Suprapubic skin (tissue), 4 donors: ENCODE measurements at regions not wholly inside any gene's neighbourhood (a gene's known extent, or its start where the extent isn't known, plus 50 kb on each side); places are given as distances from the start of the nearest gene placed in this dataset.

ENCODE experiments used
- DNase-seq, 2 donors: peaks; one replicate each; pipeline ENCODE4 v3.0.0-alpha.2; 2019; ENCODE audit warnings: low spot score in 2 of 2
- H3K27ac ChIP-seq: fragments of 200-600 bp; sonication (generic); one replicate; pipeline ENCODE4 v1.5.1; 2019
- H3K27me3 ChIP-seq: fragments of 200-600 bp; sonication (generic); one replicate; pipeline ENCODE4 v1.5.1; 2019
- H3K36me3 ChIP-seq: fragments of 200-600 bp; sonication (generic); one replicate; pipeline ENCODE4 v1.5.1; 2019
- H3K4me1 ChIP-seq: fragments of 200-600 bp; sonication (generic); one replicate; pipeline ENCODE4 v1.5.1; 2019
- H3K4me3 ChIP-seq: fragments of 200-600 bp; sonication (generic); one replicate; pipeline ENCODE4 v1.5.1; 2019; ENCODE audit warnings: mild to moderate bottlenecking
- H3K9me3 ChIP-seq: fragments of 200-600 bp; sonication (generic); one replicate; pipeline ENCODE4 v1.5.1; 2019
- EP300 ChIP-seq: sonication (generic); formaldehyde crosslinking; IDR thresholded peaks from one replicate; pipeline ENCODE4 v1.6.1; 2017; ENCODE audit warnings: antibody characterized with exemption
- POLR2A ChIP-seq, 2 donors: fragments of 450-650 bp; IDR thresholded peaks; one replicate each; pipeline ENCODE4 v1.6.1; 2017; ENCODE audit warnings: antibody characterized with exemption in 2 of 2, mild to moderate bottlenecking in 2 of 2, moderate library complexity in 2 of 2
- POLR2AphosphoS5 ChIP-seq, 3 donors: sonication (generic); formaldehyde crosslinking; IDR thresholded peaks; one replicate each; pipeline ENCODE4 v1.6.1; 2017; ENCODE audit warnings: antibody characterized with exemption in 3 of 3
- WGBS: methylation state at CpG from one replicate; pipeline ENCODE4 v1.1.5; 2018; 5-methylcytosine and 5-hydroxymethylcytosine counted together
- TF ChIP-seq, protein P1 (sequence below), 2 donors: fragments of 200-600 bp in 1 of 2; fragments of 450-650 bp in 1 of 2; sonication (generic) in 1 of 2; IDR thresholded peaks; one replicate each; pipeline ENCODE4 v1.5.1; 2016 to 2019; ENCODE audit warnings: antibody characterized with exemption in 2 of 2, mild to moderate bottlenecking in 1 of 2, moderate library complexity in 1 of 2

DNA sequence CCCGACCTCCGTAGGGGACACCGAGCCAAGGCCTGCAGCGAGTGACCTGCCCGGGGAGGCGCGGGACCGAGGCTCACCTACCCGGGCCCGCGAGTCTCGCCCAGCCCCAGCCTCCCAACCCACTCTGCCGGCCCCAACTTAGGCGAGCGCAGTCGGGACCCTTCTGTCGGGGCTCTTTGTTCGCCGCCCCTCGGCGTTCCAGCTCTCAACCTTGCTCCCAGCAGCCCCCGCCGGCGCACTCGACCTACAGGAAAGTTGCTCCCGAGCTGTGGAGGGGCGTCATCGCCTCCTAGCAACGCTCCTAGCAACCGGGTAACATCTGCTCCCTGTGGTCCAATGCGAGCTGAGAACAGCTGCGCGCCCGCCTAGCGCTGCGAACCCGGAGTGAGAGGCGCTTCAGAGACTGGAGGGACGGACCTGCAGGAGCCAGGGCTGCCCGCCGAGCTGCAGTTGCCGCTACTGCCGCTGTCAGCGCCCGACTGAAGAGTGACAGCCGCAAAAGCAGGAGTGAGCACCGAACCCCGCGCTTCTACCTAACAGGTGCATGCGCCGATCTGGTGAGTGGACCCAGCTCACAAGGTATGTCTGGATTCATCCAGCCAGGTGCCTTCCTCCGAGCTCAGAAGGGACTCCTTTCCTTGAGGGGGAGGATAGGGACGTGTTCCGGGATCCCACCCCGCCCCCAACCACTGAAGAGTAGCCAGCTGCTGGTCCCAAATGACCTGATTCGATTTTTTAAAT is 355.0 kb downstream of the SNAPC1 start:
- Histone ChIP-seq H3K9me3 (no peaks in the 10 kb centered on the region), H3K4me1 (peaks cover 16% of the 10 kb centered on the region), H3K36me3 (no peaks in the 10 kb centered on the region), H3K27me3 (peaks cover 65% of the 10 kb centered on the region), H3K27ac (no peak overlapping the region), H3K4me3 (peak overlapping the region; percentile 37)
- TF ChIP-seq POLR2AphosphoS5 (IDR thresholded peaks at IDR 0.05), result no peak
- TF ChIP-seq, protein P1, sequence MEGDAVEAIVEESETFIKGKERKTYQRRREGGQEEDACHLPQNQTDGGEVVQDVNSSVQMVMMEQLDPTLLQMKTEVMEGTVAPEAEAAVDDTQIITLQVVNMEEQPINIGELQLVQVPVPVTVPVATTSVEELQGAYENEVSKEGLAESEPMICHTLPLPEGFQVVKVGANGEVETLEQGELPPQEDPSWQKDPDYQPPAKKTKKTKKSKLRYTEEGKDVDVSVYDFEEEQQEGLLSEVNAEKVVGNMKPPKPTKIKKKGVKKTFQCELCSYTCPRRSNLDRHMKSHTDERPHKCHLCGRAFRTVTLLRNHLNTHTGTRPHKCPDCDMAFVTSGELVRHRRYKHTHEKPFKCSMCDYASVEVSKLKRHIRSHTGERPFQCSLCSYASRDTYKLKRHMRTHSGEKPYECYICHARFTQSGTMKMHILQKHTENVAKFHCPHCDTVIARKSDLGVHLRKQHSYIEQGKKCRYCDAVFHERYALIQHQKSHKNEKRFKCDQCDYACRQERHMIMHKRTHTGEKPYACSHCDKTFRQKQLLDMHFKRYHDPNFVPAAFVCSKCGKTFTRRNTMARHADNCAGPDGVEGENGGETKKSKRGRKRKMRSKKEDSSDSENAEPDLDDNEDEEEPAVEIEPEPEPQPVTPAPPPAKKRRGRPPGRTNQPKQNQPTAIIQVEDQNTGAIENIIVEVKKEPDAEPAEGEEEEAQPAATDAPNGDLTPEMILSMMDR (IDR thresholded peaks at IDR 0.05), result peak in 1 of 2 donors; percentile 44
- DNase-seq, result peak; percentile 57 to 79
- WGBS, result 0% methylated on average over 19 of the region's 56 CpGs

DNA sequence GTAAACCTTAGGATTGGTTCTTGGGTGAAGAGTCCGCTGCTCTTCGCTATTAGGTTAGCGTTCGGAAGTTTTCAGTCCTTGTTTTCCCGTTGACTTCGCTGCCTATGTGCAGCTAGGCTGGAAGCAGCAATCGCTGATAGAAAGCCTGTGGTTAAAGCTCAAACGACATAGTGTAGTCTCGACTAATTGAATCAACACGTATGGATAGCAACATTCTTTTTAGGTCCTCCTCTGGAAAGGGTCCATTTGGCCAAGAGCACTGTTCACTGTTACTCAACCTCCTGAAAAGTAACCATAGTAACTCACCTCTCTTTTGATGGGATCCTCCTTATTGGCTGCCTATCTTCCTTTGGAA is 355.5 kb downstream of the SNAPC1 start:
- Histone ChIP-seq H3K9me3 (no peaks in the 10 kb centered on the region), H3K27me3 (peaks cover 67% of the 10 kb centered on the region), H3K4me1 (peaks cover 16% of the 10 kb centered on the region), H3K27ac (no peak overlapping the region), H3K36me3 (no peaks in the 10 kb centered on the region), H3K4me3 (peak overlapping the region; percentile 37)
- no peak for DNase-seq
- TF ChIP-seq POLR2AphosphoS5 (IDR thresholded peaks at IDR 0.05), result no peak
- WGBS, result 2% methylated on average over 10 of the region's 10 CpGs

DNA sequence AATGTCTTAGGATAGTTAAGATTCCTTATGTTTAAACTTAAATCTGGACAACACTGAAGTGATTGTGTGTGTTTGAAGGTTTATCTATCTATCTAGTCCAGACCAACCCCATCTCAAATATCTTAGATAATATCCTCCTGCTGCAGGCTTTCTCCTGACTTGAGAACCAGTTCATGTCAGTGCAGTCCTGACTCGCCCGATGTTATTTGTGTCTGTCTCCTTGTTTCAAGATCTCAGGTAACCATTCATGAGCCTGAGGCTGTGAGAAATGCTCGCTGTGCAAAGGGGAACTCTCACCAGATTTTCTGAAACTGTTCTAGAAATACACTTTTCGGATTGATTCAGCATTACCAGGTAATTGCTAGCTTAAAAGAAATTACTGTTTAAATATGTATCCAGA is 356.2 kb downstream of the SNAPC1 start:
- Histone ChIP-seq H3K4me1 (peaks cover 16% of the 10 kb centered on the region), H3K9me3 (no peaks in the 10 kb centered on the region), H3K27ac (no peak overlapping the region), H3K27me3 (peaks cover 67% of the 10 kb centered on the region), H3K36me3 (no peaks in the 10 kb centered on the region), H3K4me3 (no peak overlapping the region)
- DNase-seq, result no peak
- WGBS, result 47% methylated on average over 4 of the region's 4 CpGs
- TF ChIP-seq POLR2A (IDR thresholded peaks at IDR 0.05), result no peak
- TF ChIP-seq EP300, result no peak
- TF ChIP-seq POLR2AphosphoS5 (IDR thresholded peaks at IDR 0.05), result no peak
- TF ChIP-seq, protein P1 (IDR thresholded peaks at IDR 0.05), result no peak

DNA sequence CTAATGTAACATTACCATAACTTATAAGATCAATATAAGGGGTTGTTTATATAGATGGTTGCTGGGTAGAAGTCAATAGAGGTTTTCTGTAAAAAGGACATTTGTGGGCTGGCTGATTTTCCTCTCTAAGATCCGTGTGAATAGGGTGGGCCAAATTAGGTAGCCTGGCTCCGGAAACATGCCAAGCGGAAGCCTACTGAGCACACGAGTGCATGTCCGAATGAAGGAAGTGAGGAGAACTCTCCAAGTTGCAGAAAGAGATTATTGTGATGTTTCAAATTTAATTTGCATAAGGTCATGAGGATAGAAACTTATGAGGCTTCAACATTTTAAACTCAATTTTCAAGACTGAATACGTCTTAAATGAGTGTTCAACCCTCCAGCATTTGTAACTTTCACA is 356.7 kb downstream of the SNAPC1 start:
- peaks cover 67% of the 10 kb centered on the region for H3K27me3 ChIP-seq
- 60% methylated on average over 6 of the region's 6 CpGs for WGBS
- peaks cover 16% of the 10 kb centered on the region for H3K4me1 ChIP-seq
- no peaks in the 10 kb centered on the region for H3K36me3 ChIP-seq
- H3K9me3 ChIP-seq, result no peaks in the 10 kb centered on the region
- H3K27ac ChIP-seq, result no peak overlapping the region
- DNase-seq, result no peak
- H3K4me3 ChIP-seq, result no peak overlapping the region
- TF ChIP-seq POLR2AphosphoS5 (IDR thresholded peaks at IDR 0.05), result no peak
- no peak for TF ChIP-seq POLR2A (IDR thresholded peaks at IDR 0.05)
- TF ChIP-seq, protein P1 (IDR thresholded peaks at IDR 0.05), result no peak
- TF ChIP-seq EP300, result no peak

DNA sequence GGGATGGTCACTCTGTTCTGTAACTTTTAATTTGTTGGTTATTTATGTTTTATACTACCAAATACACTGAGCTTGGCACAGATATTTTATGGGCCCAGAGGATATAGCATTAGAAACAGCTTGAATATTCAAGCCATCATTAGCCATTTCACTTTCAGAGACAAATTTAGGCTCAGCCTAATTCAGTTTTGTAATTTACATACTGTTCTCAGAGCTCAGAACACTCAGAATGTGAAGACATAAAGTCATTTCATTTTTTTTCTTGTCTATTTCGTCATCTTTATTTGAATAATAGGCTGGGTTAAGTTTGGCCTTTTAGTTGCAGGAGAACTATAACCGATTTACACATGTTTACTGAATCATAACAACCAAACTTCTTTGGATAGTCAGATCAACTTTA is 361.7 kb downstream of the SNAPC1 start:
- TF ChIP-seq, protein P1 (IDR thresholded peaks at IDR 0.05), result no peak
- TF ChIP-seq POLR2A (IDR thresholded peaks at IDR 0.05) (no peak), POLR2AphosphoS5 (IDR thresholded peaks at IDR 0.05) (no peak), EP300 (no peak)
- H3K36me3 ChIP-seq, result no peaks in the 10 kb centered on the region
- 85% methylated on average over 2 of the region's 2 CpGs for WGBS
- peaks cover 41% of the 10 kb centered on the region for H3K27me3 ChIP-seq
- no peak for DNase-seq
- H3K4me3 ChIP-seq, result no peak overlapping the region
- H3K27ac ChIP-seq, result no peak overlapping the region
- H3K4me1 ChIP-seq, result peaks cover 5% of the 10 kb centered on the region
- H3K9me3 ChIP-seq, result no peaks in the 10 kb centered on the region

DNA sequence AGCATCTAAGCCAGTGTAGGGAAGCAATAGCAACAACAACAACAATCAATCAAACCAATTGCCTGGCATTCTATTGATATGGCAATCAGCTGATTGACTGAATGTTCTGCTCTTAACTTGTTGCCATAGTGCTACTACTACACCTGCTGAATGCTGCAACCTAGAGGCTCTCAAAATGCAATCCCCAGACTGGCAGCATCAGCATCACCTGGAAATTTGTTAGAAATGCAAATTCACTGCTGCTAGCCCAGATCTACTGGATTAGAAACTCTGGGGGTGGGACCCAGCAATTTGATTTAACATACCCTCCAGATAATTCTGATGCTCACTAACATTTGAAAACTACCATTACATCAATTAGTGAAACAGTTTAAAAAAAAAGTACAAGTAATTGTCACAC is 363.6 kb downstream of the SNAPC1 start:
- no peak overlapping the region for H3K27ac ChIP-seq
- H3K4me1 ChIP-seq, result peaks cover 5% of the 10 kb centered on the region
- H3K9me3 ChIP-seq, result no peaks in the 10 kb centered on the region
- H3K4me3 ChIP-seq, result no peak overlapping the region
- TF ChIP-seq EP300 (no peak), POLR2A (IDR thresholded peaks at IDR 0.05) (no peak), POLR2AphosphoS5 (IDR thresholded peaks at IDR 0.05) (no peak)
- TF ChIP-seq, protein P1 (IDR thresholded peaks at IDR 0.05), result no peak
- H3K27me3 ChIP-seq, result peaks cover 29% of the 10 kb centered on the region
- no peaks in the 10 kb centered on the region for H3K36me3 ChIP-seq
- no peak for DNase-seq
